Activated CD8-positive, alpha-beta memory T cell treated with anti-CD3 and anti-CD28 coated beads, Interleukin-2, amount 50 U/mL, for 1 hour (primary cell): ENCODE measurements at regions not wholly inside any gene's neighbourhood (a gene's known extent, or its start where the extent isn't known, plus 50 kb on each side); places are given as distances from the start of the nearest gene placed in this dataset.
"Not testable (repeated sequence)": the region's sequence is repeated elsewhere in the genome, so short reads cannot be mapped to it uniquely, and the experiment has no call there.

Source experiments
- DNase-seq: peaks from one replicate; pipeline ENCODE4 v3.0.0-alpha.2; 2020; ENCODE audit errors: extremely low read depth

DNA sequence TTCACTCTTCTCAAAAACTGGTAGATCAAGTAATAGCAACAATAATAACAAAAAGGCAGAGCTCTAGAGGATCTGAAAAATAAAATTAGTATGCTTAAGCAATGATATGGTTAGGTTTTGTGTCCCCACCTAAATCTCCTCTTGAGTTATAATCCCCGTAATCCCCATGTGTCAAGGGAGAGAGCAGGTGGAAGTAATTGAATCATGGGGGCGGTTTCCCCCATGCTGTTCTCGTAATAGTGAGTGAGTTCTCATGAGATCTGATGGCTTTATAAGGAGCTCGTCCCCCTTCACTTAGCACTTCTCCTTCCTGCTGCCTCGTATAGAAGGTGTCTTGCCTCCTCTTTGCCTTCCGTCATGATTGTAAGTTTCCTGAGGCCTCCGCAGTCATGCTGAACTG lies 60.2 kb upstream of the ABHD2 start:
- DNase-seq = no peak

DNA sequence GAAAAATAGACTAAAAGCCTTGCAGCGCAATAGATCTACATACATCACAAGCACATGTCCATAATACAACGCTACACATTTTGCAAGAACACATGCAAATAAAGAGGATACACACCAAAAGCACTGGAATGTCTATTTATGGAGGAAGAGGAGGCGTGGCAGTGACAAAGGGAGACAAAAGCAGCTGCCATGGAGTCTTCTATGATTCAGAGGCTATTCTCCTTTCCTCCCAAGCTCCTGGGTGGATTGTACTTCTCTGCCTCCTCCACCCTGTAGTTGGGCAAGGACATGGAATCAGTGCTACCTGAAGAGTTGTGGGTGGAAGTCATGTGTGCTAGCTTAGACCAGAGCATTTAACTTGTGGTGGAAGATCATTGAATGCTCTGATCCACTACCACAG lies 57.9 kb upstream of the ABHD2 start:
- DNase-seq = no peak

DNA sequence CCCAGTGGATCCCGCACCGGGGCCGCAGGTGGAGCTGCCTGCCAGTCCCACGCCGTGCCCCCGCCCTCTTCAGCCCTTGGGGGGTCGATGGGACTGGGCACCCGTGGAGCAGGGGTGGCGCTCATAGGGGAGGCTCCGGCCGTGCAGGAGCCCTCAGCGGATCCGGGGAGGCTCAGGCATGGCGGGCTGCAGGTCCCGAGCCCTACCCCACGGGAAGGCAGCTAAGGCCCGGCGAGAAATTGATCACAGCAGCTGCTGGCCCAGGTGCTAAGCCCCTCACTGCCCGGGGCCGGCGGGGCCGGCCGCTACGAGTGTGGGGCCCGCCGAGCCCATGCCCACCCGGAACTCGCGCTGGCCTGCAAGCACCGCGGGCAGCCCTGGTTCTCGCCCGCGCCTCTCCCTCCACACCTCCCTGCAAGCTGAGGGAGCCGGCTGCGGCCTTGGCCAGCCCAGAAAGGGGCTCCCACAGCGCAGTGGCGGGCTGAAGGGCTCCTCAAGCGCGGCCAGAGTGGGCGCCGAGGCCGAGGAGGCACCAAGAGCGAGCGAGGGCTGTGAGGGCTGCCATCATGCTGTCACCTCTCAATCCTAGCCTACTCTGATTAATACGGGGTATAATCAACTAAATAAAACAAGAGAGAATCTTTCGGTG lies 56.5 kb upstream of the ABHD2 start:
- DNase-seq = not testable (repeated sequence)

GRCh38 chr15:89034305-89034704 lies 54.0 kb upstream of the ABHD2 start:
- DNase-seq = no peak

- no peak for DNase-seq
Observed at GRCh38 chr15:89035150-89035549, 53.1 kb upstream of the ABHD2 start.

DNA sequence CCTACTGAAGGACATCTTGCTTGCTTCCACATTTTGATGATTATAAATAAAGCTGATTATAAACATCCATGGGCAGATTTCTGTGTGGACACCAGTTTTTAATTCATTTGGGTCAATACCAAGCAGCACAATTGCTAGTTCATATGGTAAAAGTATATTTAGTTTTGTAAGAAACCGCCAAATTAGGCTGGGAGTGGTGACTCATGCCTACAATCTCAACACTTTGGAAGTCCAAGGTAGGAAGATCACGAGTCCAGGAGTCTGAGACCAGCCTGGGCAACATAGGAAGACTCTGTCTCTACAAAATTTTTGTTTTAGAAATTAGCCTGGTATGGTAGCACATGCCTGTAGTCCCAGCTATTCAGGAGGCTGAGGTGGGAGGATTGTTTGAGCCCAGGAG lies 52.6 kb upstream of the ABHD2 start:
- DNase-seq = no peak

DNA sequence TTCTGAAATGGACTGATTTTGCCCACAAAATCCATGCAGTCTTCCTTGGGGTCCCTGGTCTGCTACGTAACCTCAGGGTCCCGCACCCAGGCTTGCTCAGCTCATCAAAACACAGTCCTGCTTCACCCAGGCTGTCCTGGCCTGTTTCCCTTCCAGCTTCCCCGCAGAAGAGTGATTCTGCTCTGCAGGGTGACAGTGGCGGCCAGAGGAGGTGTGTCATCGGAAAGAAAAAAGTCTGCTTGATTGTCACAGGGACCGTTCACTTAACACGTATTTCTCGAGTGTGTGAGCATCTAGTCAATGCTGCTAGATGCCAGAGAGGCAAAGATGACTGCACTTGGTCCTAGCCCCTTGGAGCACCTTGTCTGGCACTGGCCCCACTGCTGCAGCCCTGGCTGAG lies 50.1 kb upstream of the ABHD2 start:
- no peak for DNase-seq
